ENCODE measurements at regions not wholly inside any gene's neighbourhood (a gene's known extent, or its start where the extent isn't known, plus 50 kb on each side); places are given as distances from the start of the nearest gene placed in this dataset.

- H3K27me3 ChIP-seq (ENCODE audit: insufficient read depth, low read depth) = no peaks in the 10 kb centered on the region
- H3K9me2 ChIP-seq (ENCODE audit: insufficient read depth) = no peaks in the 10 kb centered on the region
- H4K20me1 ChIP-seq (ENCODE audit: insufficient read depth) = no peaks in the 10 kb centered on the region
- POLR2A ChIA-PET (ENCODE audit: unreplicated experiment) = no interaction called here
- H3K9me3 ChIP-seq (ENCODE audit: insufficient read depth, low read depth) = no peaks in the 10 kb centered on the region
- intact Hi-C loops (cut with micrococcal nuclease; ENCODE audit: unreplicated experiment) = no loop called here
- H3K4me2 ChIP-seq = no peak overlapping the region
- BruUV-seq (replicated peaks) = no TSS peak
- no peak overlapping the region for H2AFZ ChIP-seq
- H3K4me3 ChIP-seq = no peak overlapping the region
- no peak for DNase-seq
- H3F3A ChIP-seq (ENCODE audit: insufficient read depth, low read depth) = no peaks in the 10 kb centered on the region
- CTCF ChIA-PET = no interaction called here
- no peaks in the 10 kb centered on the region for H3K79me2 ChIP-seq (ENCODE audit: low read depth)
- TF ChIP-seq CTCF (conservative IDR thresholded peaks at IDR 0.05) (no peak), EZH2 (IDR thresholded peaks at IDR 0.05; ENCODE audit: low read depth) (no peak)
- no peak overlapping the region for H3K27ac ChIP-seq
- H3K4me1 ChIP-seq (replicated peaks; ENCODE audit: insufficient read depth) = no peaks in the 10 kb centered on the region
- no peaks in the 10 kb centered on the region for H3K36me3 ChIP-seq (ENCODE audit: low read depth)
These were observed 976.9 kb upstream of the MBL2 start for GRCh38 chr10:53749439-53749838.

GRCh38 chr10:53748319-53748718, 975.7 kb upstream of the MBL2 start:
- no peaks in the 10 kb centered on the region for H3K27me3 ChIP-seq (ENCODE audit: insufficient read depth, low read depth)
- no peak overlapping the region for H3K4me3 ChIP-seq
- DNase-seq = no peak
- no TSS peak for BruUV-seq (replicated peaks)
- no peaks in the 10 kb centered on the region for H4K20me1 ChIP-seq (ENCODE audit: insufficient read depth)
- no peak overlapping the region for H3K4me2 ChIP-seq
- no peaks in the 10 kb centered on the region for H3F3A ChIP-seq (ENCODE audit: insufficient read depth, low read depth)
- CTCF ChIA-PET = no interaction called here
- POLR2A ChIA-PET (ENCODE audit: unreplicated experiment) = no interaction called here
- H3K9me3 ChIP-seq (ENCODE audit: insufficient read depth, low read depth) = no peaks in the 10 kb centered on the region
- H3K79me2 ChIP-seq (ENCODE audit: low read depth) = no peaks in the 10 kb centered on the region
- H3K36me3 ChIP-seq (ENCODE audit: low read depth) = no peaks in the 10 kb centered on the region
- no peak for TF ChIP-seq EZH2 (IDR thresholded peaks at IDR 0.05; ENCODE audit: low read depth)
- TF ChIP-seq CTCF (conservative IDR thresholded peaks at IDR 0.05) = no peak
- no peaks in the 10 kb centered on the region for H3K9me2 ChIP-seq (ENCODE audit: insufficient read depth)
- H3K4me1 ChIP-seq (replicated peaks; ENCODE audit: insufficient read depth) = no peaks in the 10 kb centered on the region
- intact Hi-C loops (cut with micrococcal nuclease; ENCODE audit: unreplicated experiment) = no loop called here
- no peak overlapping the region for H2AFZ ChIP-seq
- no peak overlapping the region for H3K27ac ChIP-seq

- Histone ChIP-seq H4K20me1 (ENCODE audit: insufficient read depth) (no peaks in the 10 kb centered on the region), H3K27ac (no peak overlapping the region), H2AFZ (no peak overlapping the region), H3K4me1 (replicated peaks; ENCODE audit: insufficient read depth) (no peaks in the 10 kb centered on the region), H3F3A (ENCODE audit: insufficient read depth, low read depth) (no peaks in the 10 kb centered on the region), H3K27me3 (ENCODE audit: insufficient read depth, low read depth) (no peaks in the 10 kb centered on the region), H3K36me3 (ENCODE audit: low read depth) (no peaks in the 10 kb centered on the region), H3K9me2 (ENCODE audit: insufficient read depth) (no peaks in the 10 kb centered on the region), H3K4me2 (no peak overlapping the region), H3K9me3 (ENCODE audit: insufficient read depth, low read depth) (no peaks in the 10 kb centered on the region), H3K4me3 (no peak overlapping the region), H3K79me2 (ENCODE audit: low read depth) (no peaks in the 10 kb centered on the region)
- no peak for DNase-seq
- intact Hi-C loops (cut with micrococcal nuclease; ENCODE audit: unreplicated experiment) = no loop called here
- POLR2A ChIA-PET (ENCODE audit: unreplicated experiment) = no interaction called here
- BruUV-seq (replicated peaks) = no TSS peak
- CTCF ChIA-PET = no interaction called here
- TF ChIP-seq EZH2 (IDR thresholded peaks at IDR 0.05; ENCODE audit: low read depth) = no peak
- TF ChIP-seq CTCF (conservative IDR thresholded peaks at IDR 0.05) = no peak
These were observed 972.2 kb upstream of the MBL2 start for GRCh38 chr10:53744746-53745145.
